Tibial artery (tissue), 4 donors: ENCODE measurements at regions not wholly inside any gene's neighbourhood (a gene's known extent, or its start where the extent isn't known, plus 50 kb on each side); places are given as distances from the start of the nearest gene placed in this dataset.

Experiments
- DNase-seq, 2 donors: peaks; one replicate each; pipeline ENCODE4 v3.0.0-alpha.2; 2019
- H3K27ac ChIP-seq, 2 donors: fragments of 200-600 bp; sonication (generic) in 1 of 2; 1 replicate in 1 of 2; 2 replicates in 1 of 2; pipeline ENCODE4 v1.5.1; 2018 to 2019; ENCODE audit warnings: mild to moderate bottlenecking in 1 of 2
- H3K27me3 ChIP-seq, 2 donors: fragments of 200-600 bp; sonication (generic) in 1 of 2; one replicate each; pipeline versions ENCODE4 v1.5.1 to v1.6.0; 2016 to 2019
- H3K36me3 ChIP-seq, 3 donors: fragments of 200-600 bp; sonication (generic) in 2 of 3; one replicate each; pipeline ENCODE4 v1.5.1; 2016 to 2019; ENCODE audit warnings: mild to moderate bottlenecking in 2 of 3
- H3K4me1 ChIP-seq, 4 donors: fragments of 200-600 bp; sonication (generic) in 2 of 4; 1 replicate in 3 of 4; 2 replicates in 1 of 4; pipeline ENCODE4 v1.5.1; 2016 to 2019
- H3K4me3 ChIP-seq, 2 donors: fragments of 200-600 bp; sonication (generic) in 1 of 2; 1 replicate in 1 of 2; 2 replicates in 1 of 2; pipeline ENCODE4 v1.5.1; 2018 to 2019; ENCODE audit warnings: mild to moderate bottlenecking in 2 of 2
- H3K9me3 ChIP-seq, 3 donors: fragments of 200-600 bp; sonication (generic) in 1 of 3; one replicate each; pipeline ENCODE4 v1.5.1; 2016 to 2019
- intact Hi-C: fragments of 100-400 bp; cut with DNase I; formaldehyde crosslinking; loops from one replicate; pipeline ENCODE4 v1.15.0; 2023; ENCODE audit warnings: low total_unique reads
- TF ChIP-seq, protein P1 (sequence below), 2 experiments: fragments of 200-600 bp in 1 of 2; fragments of 450-650 bp in 1 of 2; IDR thresholded peaks; one replicate each; pipeline ENCODE4 v1.5.1; 2017 to 2019; ENCODE audit warnings: antibody characterized with exemption in 2 of 2, mild to moderate bottlenecking in 1 of 2, moderate library complexity in 1 of 2

DNA sequence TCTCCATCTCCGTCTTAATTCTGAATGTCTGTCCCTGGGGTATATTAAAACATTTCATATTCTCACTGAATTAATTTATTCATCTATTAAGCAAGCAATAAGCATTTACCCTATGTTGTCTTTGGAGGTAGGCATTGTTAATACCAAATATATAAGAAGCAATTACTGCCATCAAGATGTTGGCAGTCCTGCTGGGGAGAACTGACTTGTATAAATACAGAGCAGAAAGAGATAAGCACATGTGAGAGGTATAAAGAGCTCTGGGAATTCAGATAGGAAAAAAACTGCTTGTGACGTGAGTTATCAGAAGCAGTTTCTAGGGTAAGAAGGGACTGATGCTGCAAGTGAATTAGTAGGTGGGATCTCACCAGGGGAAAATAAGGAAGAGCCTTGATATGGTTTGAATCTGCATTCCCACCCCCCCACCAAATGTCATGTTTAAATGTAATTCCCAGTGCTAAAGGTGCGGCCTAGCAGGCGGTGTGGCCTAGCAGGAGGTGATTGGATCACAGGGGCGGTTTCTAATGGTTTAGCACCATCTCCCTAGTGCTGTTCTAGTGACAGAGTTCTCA is 286.8 kb downstream of the RAD51AP2 start:
- Histone ChIP-seq H3K36me3 (no peaks in the 10 kb centered on the region), H3K4me3 (no peak overlapping the region)

DNA sequence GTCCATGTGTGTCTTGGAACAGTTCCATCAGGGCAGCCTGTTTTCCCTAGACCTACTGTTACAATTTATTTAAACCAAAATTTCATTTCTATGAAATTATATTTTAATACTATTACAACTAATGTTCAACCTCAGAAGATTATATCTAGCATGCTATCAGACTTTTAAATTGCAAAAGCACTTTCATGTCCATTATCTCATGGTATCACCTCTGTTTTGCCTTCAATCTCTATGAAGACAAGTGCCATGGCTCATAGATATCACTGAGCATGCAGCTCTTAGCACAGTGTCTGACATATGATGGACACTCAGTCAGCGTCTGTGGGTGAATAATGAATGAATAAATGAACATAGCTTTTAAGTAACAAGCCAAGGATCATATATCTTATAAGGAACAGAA is 288.8 kb downstream of the RAD51AP2 start:
- H3K27me3 ChIP-seq, result no peaks in the 10 kb centered on the region
- H3K27ac ChIP-seq, result no peak overlapping the region
- no peaks in the 10 kb centered on the region for H3K9me3 ChIP-seq
- intact Hi-C loops, result no loop called here
- H3K4me3 ChIP-seq, result no peak overlapping the region
- H3K36me3 ChIP-seq, result no peaks in the 10 kb centered on the region
- H3K4me1 ChIP-seq, result no peaks in the 10 kb centered on the region
- DNase-seq, result no peak
- TF ChIP-seq, protein P1, sequence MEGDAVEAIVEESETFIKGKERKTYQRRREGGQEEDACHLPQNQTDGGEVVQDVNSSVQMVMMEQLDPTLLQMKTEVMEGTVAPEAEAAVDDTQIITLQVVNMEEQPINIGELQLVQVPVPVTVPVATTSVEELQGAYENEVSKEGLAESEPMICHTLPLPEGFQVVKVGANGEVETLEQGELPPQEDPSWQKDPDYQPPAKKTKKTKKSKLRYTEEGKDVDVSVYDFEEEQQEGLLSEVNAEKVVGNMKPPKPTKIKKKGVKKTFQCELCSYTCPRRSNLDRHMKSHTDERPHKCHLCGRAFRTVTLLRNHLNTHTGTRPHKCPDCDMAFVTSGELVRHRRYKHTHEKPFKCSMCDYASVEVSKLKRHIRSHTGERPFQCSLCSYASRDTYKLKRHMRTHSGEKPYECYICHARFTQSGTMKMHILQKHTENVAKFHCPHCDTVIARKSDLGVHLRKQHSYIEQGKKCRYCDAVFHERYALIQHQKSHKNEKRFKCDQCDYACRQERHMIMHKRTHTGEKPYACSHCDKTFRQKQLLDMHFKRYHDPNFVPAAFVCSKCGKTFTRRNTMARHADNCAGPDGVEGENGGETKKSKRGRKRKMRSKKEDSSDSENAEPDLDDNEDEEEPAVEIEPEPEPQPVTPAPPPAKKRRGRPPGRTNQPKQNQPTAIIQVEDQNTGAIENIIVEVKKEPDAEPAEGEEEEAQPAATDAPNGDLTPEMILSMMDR (IDR thresholded peaks at IDR 0.05), result no peak

More for the DNA sequence above, 286.8 kb downstream of the RAD51AP2 start:
- Histone ChIP-seq H3K4me1 (no peaks in the 10 kb centered on the region), H3K9me3 (no peaks in the 10 kb centered on the region), H3K27ac (no peak overlapping the region), H3K27me3 (no peaks in the 10 kb centered on the region)
- TF ChIP-seq, protein P1 (IDR thresholded peaks at IDR 0.05), result no peak
- DNase-seq, result no peak
- intact Hi-C loops, result no loop called here

DNA sequence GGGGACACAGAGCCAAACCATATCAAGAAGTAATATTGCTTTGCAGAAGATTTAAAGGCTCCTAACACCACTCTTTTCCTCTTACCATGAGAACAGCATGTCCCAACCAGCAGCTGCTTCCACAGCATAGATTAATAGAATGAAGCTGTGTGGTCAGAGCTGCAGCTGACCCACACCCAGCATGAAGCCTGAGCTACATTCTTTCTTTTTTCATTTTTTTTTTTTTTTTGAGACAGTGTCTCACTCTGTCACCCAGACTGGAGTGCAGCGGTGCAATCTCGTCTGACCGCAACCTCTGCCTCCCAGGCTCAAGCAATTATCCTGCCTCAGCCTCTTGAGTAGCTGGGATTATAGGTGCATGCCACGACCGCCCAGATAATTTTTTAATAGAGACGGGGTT is 289.8 kb downstream of the RAD51AP2 start:
- Histone ChIP-seq H3K27ac (no peak overlapping the region), H3K4me1 (no peaks in the 10 kb centered on the region), H3K9me3 (no peaks in the 10 kb centered on the region), H3K36me3 (no peaks in the 10 kb centered on the region), H3K4me3 (no peak overlapping the region), H3K27me3 (no peaks in the 10 kb centered on the region)
- no peak for DNase-seq
- TF ChIP-seq, protein P1 (IDR thresholded peaks at IDR 0.05), result no peak
- intact Hi-C loops, result no loop called here

DNA sequence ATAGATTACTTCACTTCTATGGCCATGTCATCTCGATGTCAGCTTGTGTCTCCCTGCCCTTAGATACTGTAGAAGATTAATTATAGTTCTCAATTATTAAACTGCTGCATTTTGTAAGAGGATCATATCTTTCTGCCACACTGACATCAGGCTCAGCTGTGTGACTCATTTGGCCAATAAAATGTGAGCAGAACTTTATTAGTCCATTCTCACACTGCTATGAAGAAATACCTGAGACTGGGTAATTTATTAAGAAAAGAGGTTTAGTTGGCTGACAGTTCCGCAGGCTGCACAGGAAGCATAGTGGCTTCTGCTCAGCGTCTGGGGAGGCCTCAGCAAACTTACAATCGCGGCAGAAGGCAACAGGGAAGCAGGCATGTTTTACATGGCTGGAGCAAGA is 290.4 kb downstream of the RAD51AP2 start:
- Histone ChIP-seq H3K4me1 (no peaks in the 10 kb centered on the region), H3K4me3 (no peak overlapping the region), H3K36me3 (no peaks in the 10 kb centered on the region), H3K27ac (no peak overlapping the region), H3K27me3 (no peaks in the 10 kb centered on the region), H3K9me3 (no peaks in the 10 kb centered on the region)
- TF ChIP-seq, protein P1 (IDR thresholded peaks at IDR 0.05), result no peak
- no peak for DNase-seq
- intact Hi-C loops, result no loop called here

DNA sequence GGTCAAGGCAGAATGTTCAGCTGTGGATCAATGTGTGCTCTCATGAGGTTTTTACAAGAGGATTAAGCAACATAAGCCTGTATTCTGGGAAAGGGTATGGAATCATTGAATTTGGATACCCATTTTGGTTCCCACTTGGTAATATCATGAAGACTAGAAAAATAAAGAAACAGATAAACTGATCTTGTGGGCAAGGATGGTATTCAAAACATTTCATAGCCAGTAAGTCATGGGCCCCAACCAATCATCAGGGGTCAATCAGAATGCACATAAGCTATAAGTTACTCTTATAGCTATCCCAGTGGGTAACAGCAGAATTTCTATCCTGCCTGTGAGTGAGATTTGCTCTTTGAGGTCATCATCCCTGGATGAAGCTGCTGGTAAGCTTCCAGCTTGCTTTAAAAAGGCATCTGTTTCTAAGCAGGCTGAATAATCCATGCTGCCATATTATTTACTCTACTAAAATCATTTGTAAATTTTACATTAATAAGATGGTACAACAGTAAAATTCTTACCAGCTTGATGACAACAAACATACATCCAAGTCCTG is 291.2 kb downstream of the RAD51AP2 start:
- no peaks in the 10 kb centered on the region for H3K9me3 ChIP-seq
- H3K36me3 ChIP-seq, result no peaks in the 10 kb centered on the region
- no peak overlapping the region for H3K4me3 ChIP-seq
- TF ChIP-seq, protein P1 (IDR thresholded peaks at IDR 0.05), result no peak
- no peak for DNase-seq
- H3K4me1 ChIP-seq, result no peaks in the 10 kb centered on the region
- H3K27ac ChIP-seq, result no peak overlapping the region
- intact Hi-C loops, result no loop called here
- no peaks in the 10 kb centered on the region for H3K27me3 ChIP-seq
